Gastrocnemius medialis (tissue), 4 donors: ENCODE measurements at regions not wholly inside any gene's neighbourhood (a gene's known extent, or its start where the extent isn't known, plus 50 kb on each side); places are given as distances from the start of the nearest gene placed in this dataset.

Experiments
- POLR2A ChIP-seq, 2 donors: fragments of 450-650 bp; IDR thresholded peaks; one replicate each; pipeline ENCODE4 v1.6.1; 2017; ENCODE audit warnings: antibody characterized with exemption in 2 of 2, mild to moderate bottlenecking in 2 of 2, moderate library complexity in 2 of 2
- TF ChIP-seq, protein P1 (sequence below), 5 experiments: fragments of 450-650 bp in 3 of 5; fragments of 200-600 bp in 2 of 5; sonication (generic) in 2 of 5; IDR thresholded peaks in 4 of 5; conservative IDR thresholded peaks in 1 of 5; 1 replicate in 4 of 5; 2 replicates in 1 of 5; pipeline ENCODE4 v1.5.1; 2016 to 2019; ENCODE audit warnings: antibody characterized with exemption in 5 of 5, mild to moderate bottlenecking in 3 of 5, moderate library complexity in 3 of 5

DNA sequence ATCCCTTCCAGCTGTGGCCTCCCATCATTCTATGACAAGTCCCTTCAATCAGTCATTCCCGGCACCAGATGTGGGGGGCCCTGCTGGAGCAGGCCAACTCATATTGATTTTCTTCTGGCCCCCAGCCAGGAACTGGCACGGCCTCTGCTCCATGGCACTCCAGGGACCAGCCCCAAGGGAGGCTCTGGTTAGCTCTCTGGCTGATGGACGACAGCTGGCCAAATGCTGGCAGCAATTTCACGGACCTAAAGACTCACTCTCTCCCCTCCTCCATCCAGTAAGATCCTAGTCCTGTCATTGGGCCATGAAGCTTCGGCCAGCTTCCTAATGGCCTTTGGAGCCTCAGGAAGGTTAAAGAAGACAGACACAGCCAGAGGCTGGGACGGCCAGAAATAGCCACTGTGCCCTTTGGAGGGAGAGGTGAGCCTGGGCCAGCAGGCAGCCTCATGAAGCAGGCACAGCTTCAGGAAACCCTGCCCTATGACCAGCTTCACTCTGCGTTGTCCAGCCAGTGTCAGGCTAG lies 131.0 kb downstream of the MEX3B start:
- TF ChIP-seq, protein P1, sequence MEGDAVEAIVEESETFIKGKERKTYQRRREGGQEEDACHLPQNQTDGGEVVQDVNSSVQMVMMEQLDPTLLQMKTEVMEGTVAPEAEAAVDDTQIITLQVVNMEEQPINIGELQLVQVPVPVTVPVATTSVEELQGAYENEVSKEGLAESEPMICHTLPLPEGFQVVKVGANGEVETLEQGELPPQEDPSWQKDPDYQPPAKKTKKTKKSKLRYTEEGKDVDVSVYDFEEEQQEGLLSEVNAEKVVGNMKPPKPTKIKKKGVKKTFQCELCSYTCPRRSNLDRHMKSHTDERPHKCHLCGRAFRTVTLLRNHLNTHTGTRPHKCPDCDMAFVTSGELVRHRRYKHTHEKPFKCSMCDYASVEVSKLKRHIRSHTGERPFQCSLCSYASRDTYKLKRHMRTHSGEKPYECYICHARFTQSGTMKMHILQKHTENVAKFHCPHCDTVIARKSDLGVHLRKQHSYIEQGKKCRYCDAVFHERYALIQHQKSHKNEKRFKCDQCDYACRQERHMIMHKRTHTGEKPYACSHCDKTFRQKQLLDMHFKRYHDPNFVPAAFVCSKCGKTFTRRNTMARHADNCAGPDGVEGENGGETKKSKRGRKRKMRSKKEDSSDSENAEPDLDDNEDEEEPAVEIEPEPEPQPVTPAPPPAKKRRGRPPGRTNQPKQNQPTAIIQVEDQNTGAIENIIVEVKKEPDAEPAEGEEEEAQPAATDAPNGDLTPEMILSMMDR (IDR thresholded peaks at IDR 0.05 in 4 of 5, conservative IDR thresholded peaks at IDR 0.05 in 1 of 5), result no peak
- TF ChIP-seq POLR2A (IDR thresholded peaks at IDR 0.05), result no peak
